Fibroblast of skin of back (primary cell): ENCODE measurements at regions not wholly inside any gene's neighbourhood (a gene's known extent, or its start where the extent isn't known, plus 50 kb on each side); places are given as distances from the start of the nearest gene placed in this dataset.
"Not testable (repeated sequence)": the region's sequence is repeated elsewhere in the genome, so short reads cannot be mapped to it uniquely, and the experiment has no call there.

Experiments
- DNase-seq: peaks from one replicate; pipeline ENCODE4 v3.0.0-alpha.2; 2013

DNA sequence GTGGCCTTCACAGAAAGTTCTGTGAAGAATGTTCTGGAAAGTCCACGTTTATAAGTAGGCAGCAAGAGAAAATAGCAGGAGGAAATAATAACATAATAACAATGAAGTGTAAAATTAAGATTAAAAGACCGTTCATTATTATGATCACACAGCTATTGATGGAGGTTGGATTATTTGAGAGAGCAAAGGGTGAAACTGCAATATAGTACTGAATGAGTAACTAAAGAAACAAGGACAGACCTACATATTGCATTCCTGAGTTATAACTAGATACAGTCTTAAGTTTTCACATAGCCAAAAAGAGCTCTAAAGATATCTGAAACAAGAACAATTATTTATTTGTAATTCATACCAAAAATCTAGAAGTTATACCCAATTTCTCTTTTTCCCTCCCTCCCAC, 122.9 kb upstream of the TMEM164 start:
- no peak for DNase-seq

GRCh38 chrX:109880629-109881028, 122.3 kb upstream of the TMEM164 start:
- DNase-seq, result no peak

DNA sequence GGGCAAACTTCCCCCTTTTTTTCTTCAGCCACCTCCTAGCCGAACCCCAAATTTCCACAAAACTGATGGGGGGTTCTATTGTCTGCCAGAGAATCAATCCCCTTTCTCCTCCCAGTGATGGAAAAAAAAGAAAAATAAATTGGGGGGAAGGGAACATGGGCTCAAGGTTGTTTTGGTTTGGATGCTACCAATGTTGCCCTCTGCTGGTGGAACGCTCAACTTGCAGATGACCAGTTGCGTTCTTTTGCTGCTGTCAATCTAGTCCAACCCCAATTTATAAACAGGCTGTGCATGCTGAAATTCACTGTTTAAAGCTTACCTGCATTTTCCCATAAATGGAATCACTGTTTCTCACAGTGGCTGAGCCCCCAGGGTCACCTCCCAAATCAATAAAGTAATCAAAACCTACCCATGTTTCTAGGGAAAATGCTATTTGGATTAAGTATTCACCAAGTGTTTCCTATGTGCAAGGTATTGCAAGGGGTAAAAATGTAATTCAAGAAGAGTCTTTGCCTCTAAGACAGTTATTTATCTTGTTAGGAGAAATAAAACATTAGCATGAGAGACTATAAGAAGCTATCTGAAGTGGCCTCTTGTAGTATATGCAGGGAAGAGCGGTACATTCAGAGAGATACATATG, 116.7 kb upstream of the TMEM164 start:
- DNase-seq, result peak; percentile 40

- DNase-seq, result no peak
These were observed 113.5 kb upstream of the TMEM164 start for GRCh38 chrX:109889289-109890006.

DNA sequence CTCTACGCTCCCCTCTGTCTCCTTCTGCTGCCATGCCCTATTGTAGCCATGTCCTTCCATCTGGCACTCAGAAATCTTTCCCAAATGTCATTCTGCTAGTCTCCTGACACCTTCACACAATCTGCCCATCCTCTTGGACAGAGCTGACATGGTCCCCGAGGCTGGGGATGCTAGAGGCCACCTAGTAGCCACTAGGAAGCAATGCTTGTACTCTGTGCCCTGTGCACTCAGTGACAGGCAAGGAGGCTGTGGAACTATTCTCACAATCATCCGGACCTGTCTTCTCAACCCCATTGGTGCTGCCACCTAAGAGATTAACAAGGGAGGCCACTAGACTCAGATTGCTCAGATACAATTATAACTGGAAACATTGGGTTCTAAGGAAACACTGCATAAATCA, 112.6 kb upstream of the TMEM164 start:
- no peak for DNase-seq

DNA sequence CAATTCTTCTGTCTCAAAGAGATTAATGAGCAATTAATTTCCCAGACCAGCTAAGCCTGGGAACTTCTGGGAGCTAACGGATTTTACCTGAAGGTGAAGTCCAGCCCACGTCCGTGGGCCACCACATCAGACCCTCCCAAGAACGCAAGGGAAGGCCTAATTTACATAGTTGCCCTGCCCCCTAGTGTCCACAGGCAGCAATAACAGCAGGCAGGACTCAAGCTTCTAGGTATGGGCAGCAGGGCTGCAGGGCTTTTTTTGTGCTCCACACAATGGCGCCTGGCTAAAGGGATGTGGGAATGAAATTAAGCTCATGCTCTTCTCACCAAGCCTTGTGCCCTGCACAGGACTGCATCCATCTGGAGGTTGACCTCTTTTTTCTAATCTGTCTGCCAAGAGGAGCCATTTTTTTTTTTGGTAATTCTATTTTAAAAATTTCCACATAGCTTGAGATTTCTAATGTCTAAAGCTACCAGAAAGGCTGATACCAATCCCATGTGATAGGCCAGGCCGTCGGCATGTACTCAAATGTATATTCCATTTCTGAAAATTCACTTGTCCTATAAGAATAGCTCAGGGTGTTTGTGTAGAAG, 111.9 kb upstream of the TMEM164 start:
- peak; percentile 50 for DNase-seq

- DNase-seq, result not testable (repeated sequence)
These were observed 106.9 kb upstream of the TMEM164 start for GRCh38 chrX:109896024-109896423.

DNA sequence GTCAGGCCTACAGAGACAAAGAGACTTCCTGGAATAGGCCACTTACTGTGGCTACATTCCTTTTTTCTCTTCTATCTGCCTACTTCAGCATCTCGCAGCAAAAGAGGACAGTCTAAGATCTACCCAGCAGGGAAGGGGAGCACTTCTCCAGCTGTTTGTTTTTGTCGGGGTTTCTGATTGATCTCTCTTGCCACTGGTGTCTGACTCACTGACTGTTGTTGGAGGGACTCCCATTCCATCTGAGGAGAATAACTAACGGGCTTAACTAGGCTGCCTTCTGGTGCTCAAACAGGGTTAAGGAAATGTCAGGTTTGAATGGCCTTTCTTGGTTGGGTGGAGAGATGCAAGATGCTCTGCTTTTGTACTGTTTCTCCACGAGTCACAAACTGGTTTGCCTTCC, 100.2 kb upstream of the TMEM164 start:
- DNase-seq, result peak; percentile 26

- no peak for DNase-seq
These were observed 91.9 kb upstream of the TMEM164 start for GRCh38 chrX:109911046-109911445.

GRCh38 chrX:109912993-109913392, 89.9 kb upstream of the TMEM164 start:
- not testable (repeated sequence) for DNase-seq

DNA sequence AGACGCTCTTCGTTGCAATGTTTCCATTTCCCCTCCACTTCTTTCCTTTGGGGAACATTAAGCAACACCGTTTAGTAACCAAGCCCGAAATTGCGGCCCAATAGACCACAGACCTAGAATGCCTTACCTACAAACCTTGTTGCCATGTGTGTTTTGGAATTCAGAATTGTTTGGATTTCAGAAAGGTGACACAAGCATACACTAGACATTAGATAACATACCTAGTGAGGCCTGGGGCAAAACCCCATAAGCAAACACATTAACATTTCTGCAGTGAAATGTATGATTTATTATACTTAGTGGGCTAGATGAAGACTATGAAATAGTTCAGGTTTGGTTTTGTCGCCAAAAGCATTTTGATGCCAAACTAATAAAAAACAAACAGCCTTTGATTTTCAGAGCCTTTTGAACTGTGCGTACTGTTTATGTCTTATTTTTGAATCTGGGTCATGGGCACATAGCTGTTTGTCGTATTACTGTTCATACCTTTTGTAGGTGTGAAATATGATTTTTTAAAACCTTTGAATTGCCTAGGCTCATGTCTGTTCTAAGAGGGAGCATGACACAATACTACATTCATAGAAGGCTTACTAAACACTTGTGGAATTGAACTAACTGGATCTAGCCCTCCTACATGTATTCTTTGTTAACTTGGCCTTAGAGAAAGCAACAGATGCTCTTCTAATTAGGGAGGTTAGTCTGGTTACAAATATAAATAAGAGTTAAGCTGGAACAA, 88.6 kb upstream of the TMEM164 start:
- no peak for DNase-seq

DNA sequence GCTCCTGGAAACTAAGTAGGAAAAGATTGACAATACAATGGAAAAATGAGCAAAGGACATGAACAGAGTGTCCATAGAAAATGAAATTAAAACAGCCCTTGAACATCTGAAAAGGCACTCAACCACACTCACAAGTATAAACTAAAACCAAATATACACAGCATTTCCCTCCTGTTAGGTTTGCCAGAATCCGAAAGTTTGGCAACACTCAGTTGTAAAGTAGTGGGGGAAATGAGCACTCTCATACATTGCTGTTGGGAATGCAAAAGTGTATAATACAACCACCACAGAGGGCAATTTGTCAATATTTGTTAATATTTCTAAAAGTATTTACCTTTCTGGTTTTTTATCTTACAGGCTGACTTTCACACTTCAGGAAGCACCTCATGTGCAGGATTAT, 84.2 kb upstream of the TMEM164 start:
- DNase-seq, result no peak

GRCh38 chrX:109920325-109920724, 82.6 kb upstream of the TMEM164 start:
- no peak for DNase-seq

GRCh38 chrX:109920868-109921267, 82.0 kb upstream of the TMEM164 start:
- DNase-seq, result no peak

DNA sequence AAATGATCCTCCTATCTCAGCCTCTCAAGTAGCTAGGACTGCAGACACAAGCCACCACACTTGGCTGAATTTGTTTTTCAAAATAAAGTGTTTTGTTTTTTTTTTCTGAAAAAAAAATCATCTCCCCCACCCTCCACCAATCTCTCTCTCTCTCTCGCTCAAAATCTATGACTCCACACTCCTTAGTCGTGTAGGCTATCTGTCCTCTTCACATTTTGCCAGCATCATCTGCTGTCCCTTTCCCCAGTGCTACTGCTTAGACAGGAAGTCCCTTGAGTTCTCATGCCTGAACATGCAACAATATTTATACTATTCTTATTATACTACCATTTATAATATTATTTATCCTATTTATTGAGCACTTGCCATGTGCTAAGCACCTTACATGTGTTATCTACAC, 80.7 kb upstream of the TMEM164 start:
- no peak for DNase-seq

DNA sequence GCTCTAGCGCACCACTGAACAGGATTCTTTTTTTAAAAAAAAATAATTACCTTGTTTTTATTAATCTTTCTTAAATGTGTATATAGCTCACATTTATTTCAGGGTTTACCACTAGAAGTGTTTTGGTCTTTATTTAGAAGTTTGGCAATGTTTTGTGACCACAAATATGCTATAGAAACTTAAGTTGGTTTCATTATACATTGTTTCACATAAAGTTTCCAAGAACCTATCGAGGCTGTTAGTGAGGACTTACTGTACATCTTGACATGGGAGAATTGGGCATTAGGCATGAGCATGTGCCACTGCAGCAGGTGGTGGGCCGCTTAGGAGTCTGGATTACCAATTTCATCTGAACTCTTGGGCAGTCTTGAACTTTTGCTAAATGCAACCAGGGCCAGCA, 77.9 kb upstream of the TMEM164 start:
- DNase-seq, result not testable (repeated sequence)

GRCh38 chrX:109925656-109926055, 77.3 kb upstream of the TMEM164 start:
- no peak for DNase-seq

DNA sequence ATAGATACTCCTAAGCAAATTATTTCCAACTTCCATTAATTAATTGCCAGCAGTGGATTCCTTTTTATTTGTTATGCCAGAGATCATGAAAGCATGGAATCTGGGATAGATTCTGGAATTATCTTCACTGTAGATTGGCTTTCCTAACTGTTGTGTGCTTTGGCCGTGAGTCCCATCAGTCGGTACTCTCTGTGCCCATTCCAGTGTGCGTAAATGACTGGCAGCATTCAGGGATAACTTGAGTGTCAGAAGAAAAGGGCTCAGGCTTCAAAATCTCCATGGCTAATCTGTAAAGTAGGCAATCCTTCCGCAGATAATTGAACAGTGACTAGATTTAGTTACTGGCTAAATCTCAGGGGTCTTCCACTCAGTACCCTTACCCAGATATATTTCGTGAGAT, 76.8 kb upstream of the TMEM164 start:
- DNase-seq, result no peak

DNA sequence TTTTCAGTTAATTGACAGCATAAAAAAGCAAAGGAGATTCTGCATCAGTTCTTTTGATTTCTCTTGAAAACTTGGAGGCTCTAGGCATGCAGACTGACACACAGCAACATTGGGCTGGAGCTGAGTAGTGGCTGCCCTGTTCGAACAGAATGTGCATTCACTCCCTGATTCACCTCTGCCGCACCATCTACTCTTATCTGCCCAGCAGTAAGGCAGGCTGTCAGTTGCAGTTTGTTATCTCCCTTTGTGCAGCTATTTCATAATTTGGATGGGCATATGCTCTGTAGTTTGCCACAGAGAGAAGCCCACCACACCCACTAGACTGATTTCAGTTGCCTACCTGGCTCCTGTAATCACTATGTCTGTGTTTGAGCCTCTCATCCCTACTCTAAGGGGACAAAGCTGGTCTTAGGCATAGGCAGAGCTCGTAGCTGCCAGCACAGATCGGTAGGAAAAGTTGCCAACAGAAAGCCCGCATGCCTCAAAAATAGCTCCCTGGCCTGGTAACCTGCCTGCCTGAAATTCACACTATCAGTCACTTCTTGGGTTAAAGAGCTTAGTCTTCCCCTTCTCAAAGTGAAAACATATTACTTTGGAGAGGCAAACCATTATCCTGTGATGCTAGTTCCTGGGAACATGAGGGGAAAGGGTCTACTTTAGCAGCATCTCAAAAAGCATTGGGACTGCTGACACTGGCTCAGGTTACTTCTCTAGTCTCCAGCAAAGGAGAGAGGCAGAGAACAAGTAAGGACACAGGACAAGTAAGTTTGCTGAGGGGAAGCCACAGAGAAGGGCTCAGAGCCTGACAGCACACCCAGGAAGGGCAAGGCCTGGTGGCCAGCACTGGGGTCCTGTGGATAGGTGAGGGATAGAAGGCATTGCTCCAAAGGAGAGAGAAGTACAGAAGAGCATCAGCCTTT, 75.9 kb upstream of the TMEM164 start:
- no peak for DNase-seq

- DNase-seq, result no peak
These were observed 75.1 kb upstream of the TMEM164 start for GRCh38 chrX:109927663-109928273.

DNA sequence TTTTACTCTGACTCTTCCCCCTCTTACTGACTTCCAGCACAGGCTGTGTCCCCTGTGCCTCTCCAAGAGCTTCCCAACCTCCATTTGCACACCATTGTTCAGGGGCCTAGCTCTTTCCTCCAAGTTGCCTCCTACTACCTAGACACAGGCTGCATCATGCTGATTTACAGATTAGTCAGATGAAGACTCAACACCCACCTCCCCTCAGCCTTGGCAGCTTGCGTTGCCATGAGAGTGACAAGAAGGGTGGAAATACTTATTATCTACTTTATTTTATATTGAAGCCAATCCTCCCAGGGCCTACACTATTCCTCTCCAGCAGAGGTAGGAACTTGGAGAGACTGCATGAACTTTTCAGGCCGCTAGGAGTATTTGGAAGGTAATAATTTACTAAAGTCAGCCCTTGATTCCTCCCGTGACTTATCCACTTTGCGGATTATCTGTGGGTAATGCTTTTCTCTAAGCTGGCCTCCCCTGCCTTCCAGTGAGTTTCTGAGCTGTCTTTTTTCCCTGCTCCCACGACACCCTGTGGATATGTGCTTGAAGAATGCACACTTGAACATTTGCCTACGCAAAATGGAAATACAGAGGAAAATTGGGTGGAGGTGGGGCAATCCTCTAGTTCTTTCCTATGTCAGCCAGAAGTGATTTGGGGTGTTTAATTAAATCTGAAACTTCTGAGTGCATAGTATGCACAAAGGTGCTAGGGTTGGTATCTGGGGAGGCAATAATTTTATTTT, 74.1 kb upstream of the TMEM164 start:
- DNase-seq, result no peak
